NCI-H187 treated with DMSO at 0.1 percent for 48 hours (cell line): ENCODE measurements at regions not wholly inside any gene's neighbourhood (a gene's known extent, or its start where the extent isn't known, plus 50 kb on each side); places are given as distances from the start of the nearest gene placed in this dataset.
"Not testable (repeated sequence)": the region's sequence is repeated elsewhere in the genome, so short reads cannot be mapped to it uniquely, and the experiment has no call there.

Source experiments
- DNase-seq: peaks from one replicate; lab custom pipeline; 2025; lab: John Stamatoyannopoulos, UW

- DNase-seq = no peak
Observed at GRCh38 chr5:147081311-147081764, 153.5 kb upstream of the STK32A start.

DNA sequence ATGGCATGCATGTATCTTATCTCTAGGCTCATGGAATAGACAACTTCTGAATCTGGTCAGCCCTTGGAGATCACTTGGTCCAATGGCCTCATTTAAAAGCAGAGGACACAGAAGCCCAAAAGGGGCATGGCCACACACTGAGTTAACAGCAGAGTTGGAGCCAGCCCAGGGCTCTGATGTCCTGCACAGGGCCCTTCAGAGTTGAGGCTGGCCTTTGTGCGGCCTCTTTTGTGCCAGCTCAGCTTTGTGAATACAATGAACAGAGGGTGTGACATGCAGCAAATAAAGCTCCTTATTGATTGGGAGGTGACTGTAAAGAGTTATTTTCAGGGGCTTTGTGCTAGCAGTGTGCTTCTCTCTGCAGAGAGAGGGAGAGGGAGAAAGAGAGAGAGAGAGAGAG, 150.1 kb upstream of the STK32A start:
- no peak for DNase-seq

DNA sequence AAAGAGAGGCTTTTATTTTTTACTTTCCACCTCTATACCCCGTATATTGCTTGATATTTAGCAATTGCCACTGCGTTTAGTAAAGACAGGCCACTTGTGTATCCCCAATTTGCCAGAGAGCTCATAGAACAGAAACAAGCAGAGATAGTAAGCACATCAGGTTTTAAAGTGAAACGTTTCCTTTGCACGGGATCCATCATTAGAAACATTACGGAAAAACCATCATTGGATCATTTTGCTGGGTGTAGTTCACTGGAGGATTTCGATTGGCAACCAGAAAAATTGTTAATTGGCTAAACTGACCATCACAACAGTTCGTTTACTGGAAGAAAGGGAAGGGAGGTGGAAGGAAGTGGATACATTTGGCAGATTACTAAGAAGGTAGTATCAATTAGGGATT, 149.4 kb upstream of the STK32A start:
- DNase-seq = no peak

- no peak for DNase-seq
Observed at GRCh38 chr5:147092044-147092443, 142.8 kb upstream of the STK32A start.

- no peak for DNase-seq
Observed at GRCh38 chr5:147093138-147093537, 141.7 kb upstream of the STK32A start.

DNA sequence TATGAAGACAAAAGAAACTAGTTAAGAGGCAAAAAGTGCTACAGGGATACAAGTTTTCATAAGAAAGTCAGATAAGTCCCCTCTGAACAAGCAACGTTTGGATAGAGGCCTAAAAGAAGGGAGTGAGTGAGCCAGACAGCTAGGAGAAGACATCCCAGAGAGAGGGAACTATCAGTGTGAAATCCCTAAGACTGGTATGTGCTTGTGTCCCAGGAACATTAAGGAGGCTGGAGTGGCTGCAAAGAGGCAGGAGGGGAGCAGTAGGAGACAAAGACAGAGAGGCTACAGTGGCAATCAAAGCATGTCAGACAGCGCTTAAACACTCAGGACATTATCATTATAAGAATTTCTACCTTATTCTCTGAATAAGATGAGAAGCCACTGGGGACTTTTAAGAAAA, 139.1 kb upstream of the STK32A start:
- DNase-seq = no peak

GRCh38 chr5:147098233-147098790, 136.5 kb upstream of the STK32A start:
- peak; percentile 7 for DNase-seq

DNA sequence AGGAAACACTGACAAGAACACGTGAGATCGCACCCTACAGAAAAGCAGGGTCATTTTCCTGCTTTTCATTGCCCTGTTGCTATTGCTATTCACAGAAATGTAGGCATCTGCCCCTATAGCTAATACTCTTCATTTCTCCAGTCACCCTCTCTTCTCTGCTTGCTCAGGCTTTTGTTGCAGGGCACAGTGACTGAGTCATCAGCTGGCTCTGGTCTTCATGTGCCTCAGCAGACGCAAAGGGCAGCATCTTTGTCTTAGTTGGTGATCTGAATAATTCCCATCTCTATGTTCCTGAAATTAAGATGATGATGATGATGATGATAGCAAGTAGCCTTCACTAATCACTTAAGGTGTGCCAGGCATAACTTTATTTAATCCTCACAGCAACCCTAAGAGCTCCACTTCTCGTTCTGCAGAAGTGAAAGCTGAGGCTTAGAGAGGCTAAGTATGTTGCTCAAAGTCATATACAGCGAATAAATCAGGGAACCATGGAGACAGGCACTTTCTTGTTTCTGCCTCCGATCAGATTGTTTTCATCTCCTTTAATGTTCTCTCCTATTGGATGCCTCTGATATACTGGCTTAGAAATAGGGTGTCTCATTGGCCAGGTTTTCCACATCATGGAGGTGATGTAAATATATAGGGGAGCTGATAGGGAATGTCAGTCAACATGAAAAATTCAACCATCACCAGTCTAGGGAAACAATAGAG, 133.0 kb upstream of the STK32A start:
- DNase-seq = no peak

DNA sequence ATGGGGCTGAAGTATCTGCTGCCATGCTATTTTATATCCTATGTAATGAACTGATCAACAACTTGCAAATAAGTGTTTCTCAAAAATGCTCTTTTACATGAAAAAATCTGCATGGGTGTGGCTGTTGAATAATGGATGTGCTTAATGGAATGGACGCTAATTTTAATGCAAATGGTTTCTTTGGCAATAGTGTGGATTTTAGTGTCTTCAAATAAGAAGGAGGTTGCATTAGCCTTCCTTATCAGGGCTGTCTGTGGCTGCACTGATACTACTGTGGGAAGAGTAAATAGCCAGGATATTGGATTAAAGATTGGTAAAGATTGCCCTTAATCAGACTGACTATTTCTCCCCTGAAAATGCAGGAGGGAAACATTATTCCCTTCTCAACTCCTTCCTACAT, 121.9 kb upstream of the STK32A start:
- DNase-seq = no peak

- no peak for DNase-seq
Observed at GRCh38 chr5:147113967-147114366, 120.9 kb upstream of the STK32A start.

DNA sequence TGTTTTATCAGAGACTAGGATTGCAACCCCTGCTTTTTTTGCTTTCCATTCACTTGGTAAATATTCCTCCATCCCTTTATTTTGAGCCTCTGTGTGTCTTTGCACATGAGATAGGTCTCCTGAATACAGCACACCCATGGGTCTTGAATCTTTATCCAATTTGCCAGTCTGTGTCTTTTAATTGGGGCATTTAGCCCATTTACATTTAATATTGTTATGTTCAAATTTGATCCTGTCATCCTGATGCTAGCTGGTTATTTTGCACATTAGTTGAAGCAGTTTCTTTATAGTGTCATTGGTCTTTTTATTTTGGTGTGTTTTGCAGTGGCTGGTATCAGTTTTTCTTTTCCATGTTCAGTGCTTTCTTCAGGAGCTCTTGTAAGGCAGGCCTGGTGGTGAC, 95.1 kb upstream of the STK32A start:
- not testable (repeated sequence) for DNase-seq

DNA sequence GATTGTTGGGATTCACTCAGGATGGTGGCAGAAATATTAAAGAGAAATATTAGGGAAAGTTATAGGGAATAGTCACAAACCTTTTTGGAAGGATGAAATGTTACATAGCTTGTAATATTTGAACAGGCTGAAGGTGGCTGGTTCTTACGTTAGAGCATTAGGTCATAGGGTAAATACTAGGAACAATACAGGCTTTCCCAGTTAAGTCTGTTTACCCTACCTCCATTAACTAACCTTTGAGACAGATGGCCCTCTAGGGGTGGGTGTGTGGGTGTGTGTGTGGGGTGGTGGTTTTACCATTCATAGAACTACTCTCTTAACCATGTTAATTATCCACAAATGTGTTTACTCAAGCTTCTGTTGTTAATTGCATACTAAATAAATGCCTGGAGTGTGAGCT, 94.3 kb upstream of the STK32A start:
- DNase-seq = no peak

DNA sequence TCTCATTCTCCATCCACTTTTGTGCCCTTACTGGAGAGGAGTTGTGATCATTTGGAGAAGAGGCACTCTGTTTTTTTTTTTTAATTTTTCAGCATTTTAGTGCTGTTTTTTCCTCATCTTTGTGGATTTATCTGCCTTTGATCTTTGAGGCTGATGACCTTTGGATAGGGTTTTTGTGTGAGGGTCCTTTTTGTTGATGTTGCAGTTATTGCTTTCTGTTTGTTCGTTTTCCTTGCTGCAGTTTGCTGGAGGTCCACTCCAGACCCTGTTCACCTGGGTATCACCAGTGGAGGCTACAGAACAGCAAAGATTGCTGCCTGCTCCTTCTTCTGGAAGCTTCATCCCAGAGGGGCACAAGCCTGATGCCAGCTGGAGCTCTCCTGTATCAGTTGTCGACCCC, 93.2 kb upstream of the STK32A start:
- not testable (repeated sequence) for DNase-seq

DNA sequence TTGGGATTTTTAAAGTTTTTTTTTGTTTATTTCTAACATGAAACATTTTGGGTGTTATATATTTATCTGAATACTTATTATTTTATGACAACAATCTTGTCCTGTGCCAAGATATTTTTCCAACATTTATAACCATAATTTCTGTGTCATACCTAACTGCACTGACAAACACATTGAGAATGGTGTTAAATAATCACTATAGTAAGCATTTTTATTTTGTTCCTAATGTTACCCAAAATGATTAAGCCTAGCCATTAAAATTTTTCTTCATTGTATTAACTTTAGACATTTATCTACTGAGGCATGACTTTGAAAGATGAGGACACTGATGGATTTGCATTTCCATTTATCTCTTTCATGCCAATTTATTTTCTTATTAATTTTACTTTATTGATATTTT, 91.6 kb upstream of the STK32A start:
- DNase-seq = no peak

DNA sequence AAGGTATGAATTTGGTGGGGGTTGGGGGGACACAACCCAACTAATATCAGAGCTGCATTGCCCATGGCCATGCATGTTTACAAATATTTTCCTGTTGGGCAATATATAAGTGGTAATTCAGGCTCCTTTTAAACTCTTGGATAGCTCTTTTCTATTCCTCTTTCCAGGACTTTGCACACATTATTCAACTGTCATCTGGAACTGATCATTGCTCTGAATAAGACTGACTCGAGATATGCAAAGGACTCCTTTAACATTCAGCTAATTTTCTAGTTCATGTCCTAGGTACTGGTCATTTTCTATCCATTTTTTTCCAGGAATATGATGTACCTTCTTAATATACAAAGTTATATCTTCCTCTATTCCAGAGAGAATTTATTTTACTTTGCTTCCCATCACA, 89.5 kb upstream of the STK32A start:
- DNase-seq = no peak

DNA sequence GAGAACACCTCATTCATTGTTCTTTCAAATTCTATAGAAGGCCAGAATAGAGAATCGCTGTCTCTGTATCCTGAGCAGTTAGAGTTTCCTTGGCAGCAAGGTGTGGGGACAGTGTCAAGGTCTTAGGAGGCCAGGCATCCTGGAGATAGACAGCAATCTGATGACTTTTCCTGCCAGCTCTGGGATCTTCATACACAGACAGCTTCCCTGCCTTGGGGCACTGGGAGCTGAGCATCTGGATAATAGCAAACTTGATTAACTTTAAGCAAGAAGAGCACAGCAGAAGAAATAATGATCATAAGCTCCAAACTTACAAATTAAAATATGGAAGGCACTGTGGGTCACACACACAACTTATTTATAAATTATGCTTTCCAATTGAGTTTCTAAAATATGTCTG, 86.1 kb upstream of the STK32A start:
- DNase-seq = no peak

DNA sequence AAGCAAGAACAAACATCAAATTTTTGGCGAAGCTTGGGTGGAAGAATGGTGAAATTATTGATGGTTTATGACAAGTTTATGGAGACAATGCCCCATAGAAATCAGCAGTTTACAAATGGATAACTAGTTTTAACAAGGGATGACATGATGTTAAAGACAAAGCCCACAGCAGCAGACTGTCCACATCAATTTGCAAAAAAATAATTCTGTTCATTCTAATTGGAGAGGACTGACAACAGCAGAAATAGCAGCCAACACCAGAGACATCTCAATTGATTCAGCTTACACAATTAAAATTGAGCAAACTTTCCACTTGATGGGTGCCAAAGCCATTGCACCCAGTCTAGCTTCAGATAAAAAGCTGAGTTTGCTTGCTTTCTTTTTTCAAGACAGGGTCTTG, 82.7 kb upstream of the STK32A start:
- DNase-seq = no peak

- DNase-seq = no peak
Observed at GRCh38 chr5:147154809-147155208, 80.0 kb upstream of the STK32A start.

DNA sequence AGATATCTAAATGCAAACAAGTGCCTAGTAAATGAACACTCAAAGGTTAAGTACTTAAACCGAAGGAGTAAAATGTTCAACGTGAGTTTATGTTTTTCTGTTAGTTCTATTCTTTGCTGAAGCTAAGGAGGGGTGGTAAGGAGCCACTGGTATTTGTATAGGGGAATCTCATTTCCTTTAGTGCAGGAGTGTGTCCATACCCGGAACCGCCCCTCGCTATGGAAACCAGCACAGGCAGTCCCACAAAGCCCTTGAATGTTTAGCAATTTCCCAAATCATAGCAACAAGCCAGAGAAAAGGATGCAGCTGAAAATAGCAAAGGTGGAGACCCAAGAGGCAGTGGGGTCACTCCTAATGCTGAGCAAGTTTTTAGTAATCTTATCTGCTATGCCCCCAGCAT, 78.8 kb upstream of the STK32A start:
- no peak for DNase-seq

DNA sequence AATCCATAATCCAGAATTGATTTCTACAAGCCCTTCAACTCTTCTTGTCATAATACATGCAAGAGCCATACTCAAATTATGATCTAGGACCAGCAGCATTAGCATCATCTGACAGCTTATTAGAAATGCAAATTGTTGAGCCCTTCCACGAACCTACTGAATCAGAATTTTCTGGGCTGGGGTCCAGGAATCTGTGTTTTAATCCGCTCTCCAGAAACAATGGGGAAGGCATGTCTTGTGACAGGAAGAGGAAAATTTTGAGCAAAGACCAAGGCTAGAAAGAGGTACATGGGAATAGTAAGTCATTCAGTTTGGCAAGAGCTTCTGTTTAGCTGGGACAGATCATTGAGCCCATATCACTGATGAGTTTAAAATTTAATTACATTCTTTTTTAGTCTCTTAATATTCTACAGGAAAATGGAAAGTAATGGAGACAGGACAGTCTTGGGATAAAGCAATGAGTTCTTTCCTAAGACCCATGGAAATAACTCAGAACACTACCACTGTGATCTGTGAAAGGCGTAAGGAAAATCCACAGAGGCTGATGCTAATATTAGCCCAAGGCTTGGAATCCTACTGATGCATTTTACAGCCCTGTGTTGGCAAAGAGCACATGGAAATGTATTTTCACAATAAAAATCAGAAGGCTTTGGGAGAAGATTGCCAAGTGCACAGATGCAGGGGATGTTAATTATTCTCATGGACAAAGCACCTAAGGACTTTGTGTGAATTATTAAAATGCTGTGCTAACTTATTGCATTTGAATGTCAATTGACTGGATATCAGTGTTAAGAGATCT, 73.7 kb upstream of the STK32A start:
- DNase-seq = no peak

GRCh38 chr5:147162740-147163139, 72.1 kb upstream of the STK32A start:
- no peak for DNase-seq

GRCh38 chr5:147167529-147167928, 67.3 kb upstream of the STK32A start:
- DNase-seq = no peak

- DNase-seq = no peak
Observed at GRCh38 chr5:147168578-147169327, 66.1 kb upstream of the STK32A start.
